OCI-LY7 (cell line): ENCODE measurements at regions not wholly inside any gene's neighbourhood (a gene's known extent, or its start where the extent isn't known, plus 50 kb on each side); places are given as distances from the start of the nearest gene placed in this dataset.

Experiments used
- BruUV-seq: library from RNA; stranded (reverse); fragments of 400-500 nt; replicated peaks from 2 replicates; lab custom pipeline; 2021; lab: Mats Ljungman, UMichigan
- CTCF ChIA-PET: fragments of 300-600 bp; sonication (Branson Sonifier 250); formaldehyde crosslinking; loops from one replicate; lab custom pipeline; 2022; ENCODE audit warnings: antibody characterized with exemption; ENCODE audit not compliant: unreplicated experiment; lab: Charles Lee
- POLR2A ChIA-PET: fragments of 300-600 bp; sonication (Branson Sonifier 250); formaldehyde crosslinking; loops from one replicate; lab custom pipeline; 2022; ENCODE audit warnings: antibody characterized with exemption; lab: Charles Lee
- DNase-seq: peaks from one replicate; pipeline ENCODE4 v3.0.0-alpha.2; 2015; ENCODE audit warnings: low spot score
- H2AFZ ChIP-seq: fragments of 200-600 bp; sonication (generic), shearing (Covaris generic); 2 replicates; pipeline ENCODE4 v1.6.1; 2014; ENCODE audit warnings: mild to moderate bottlenecking, antibody characterized with exemption, low read length, moderate library complexity
- H3K27ac ChIP-seq: fragments of 200-600 bp; sonication (generic); 2 replicates; pipeline ENCODE4 v1.5.1; 2014; ENCODE audit warnings: mixed run types, low read depth, mild to moderate bottlenecking, moderate library complexity, low read length, inconsistent platforms; ENCODE audit not compliant: poor library complexity, severe bottlenecking
- H3K36me3 ChIP-seq: fragments of 200-600 bp; sonication (generic); 2 replicates; pipeline ENCODE4 v1.6.1; 2014; ENCODE audit warnings: mild to moderate bottlenecking, antibody characterized with exemption, low read length, moderate library complexity, mixed read lengths; ENCODE audit not compliant: insufficient read depth
- H3K4me1 ChIP-seq: fragments of 200-600 bp; sonication (generic); 2 replicates; pipeline ENCODE4 v1.5.1; 2014; ENCODE audit warnings: mild to moderate bottlenecking, low read length; ENCODE audit not compliant: insufficient read depth, poor library complexity, severe bottlenecking
- H3K4me2 ChIP-seq: fragments of 200-600 bp; sonication (generic); 2 replicates; pipeline ENCODE4 v1.6.1; 2014; ENCODE audit warnings: mild to moderate bottlenecking, low read length
- H3K4me3 ChIP-seq: fragments of 200-600 bp; sonication (generic); 2 replicates; pipeline ENCODE4 v1.5.1; 2014; ENCODE audit warnings: mild to moderate bottlenecking, low read depth, low read length; ENCODE audit not compliant: poor library complexity, severe bottlenecking
- H3K79me2 ChIP-seq: fragments of 200-600 bp; sonication (generic); 2 replicates; pipeline ENCODE4 v1.6.1; 2016; ENCODE audit warnings: low read depth, mild to moderate bottlenecking, low read length, moderate library complexity, mixed read lengths; ENCODE audit not compliant: insufficient read depth
- H3K9me2 ChIP-seq: fragments of 200-600 bp; sonication (generic); 2 replicates; pipeline ENCODE4 v1.6.1; 2016; ENCODE audit warnings: mild to moderate bottlenecking, low read length, mixed read lengths; ENCODE audit not compliant: insufficient read depth
- H3K9me3 ChIP-seq: fragments of 200-600 bp; sonication (generic); 2 replicates; pipeline ENCODE4 v1.6.1; 2014; ENCODE audit warnings: mild to moderate bottlenecking, mixed run types, low read length, mixed read lengths
- H4K20me1 ChIP-seq: fragments of 200-600 bp; sonication (generic); 2 replicates; pipeline ENCODE4 v1.6.1; 2014; ENCODE audit warnings: mild to moderate bottlenecking, antibody characterized with exemption, low read length, moderate library complexity, mixed read lengths; ENCODE audit not compliant: insufficient read depth
- EZH2phosphoT487 ChIP-seq: fragments of 200-600 bp; sonication (generic); IDR thresholded peaks from 2 replicates; pipeline ENCODE4 v1.6.1; 2018; ENCODE audit warnings: low read depth, borderline replicate concordance, mild to moderate bottlenecking, mixed run types, antibody characterized with exemption, low read length, moderate library complexity, mixed read lengths
- intact Hi-C: fragments of 100-400 bp; cut with micrococcal nuclease; formaldehyde crosslinking; loops from one replicate; pipeline ENCODE4 v1.10.0; 2022; ENCODE audit not compliant: unreplicated experiment
- TF ChIP-seq, protein P1 (sequence below): fragments of 200-600 bp; sonication (generic); conservative IDR thresholded peaks from 2 replicates; pipeline ENCODE4 v1.5.1; 2014; ENCODE audit warnings: mild to moderate bottlenecking, antibody characterized with exemption, low read length, moderate library complexity, mixed read lengths

DNA sequence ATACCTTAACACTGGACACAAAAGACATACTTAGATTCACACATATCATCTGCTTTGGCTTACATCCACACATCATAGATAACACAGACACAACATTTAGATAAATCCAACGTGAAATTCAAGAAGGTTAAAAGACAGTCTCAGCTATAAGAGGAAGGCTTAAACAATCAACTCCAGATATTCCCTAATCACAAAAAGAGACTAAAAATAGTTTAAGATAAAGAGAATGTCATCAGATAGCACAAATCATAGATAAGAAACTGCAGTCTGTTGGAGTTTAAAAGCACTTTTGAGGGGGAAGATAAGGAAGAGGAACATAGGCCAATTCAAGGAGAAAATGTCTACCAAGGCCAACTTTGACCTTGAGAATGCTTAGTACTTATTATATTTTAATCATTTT lies 504.8 kb downstream of the JRKL start:
- no peak overlapping the region for H2AFZ ChIP-seq
- intact Hi-C loops: no loop called here
- ChIA-PET POLR2A (interaction anchor here (0.9 to 1.6 kb wide), 3 partner anchors 8 to 24 kb away, joined by 3 to 6 read pairs (median 4); no protein-coding TSS in a partner anchor), CTCF (no interaction called here)
- no peaks in the 10 kb centered on the region for H3K36me3 ChIP-seq
- H3K9me2 ChIP-seq: no peaks in the 10 kb centered on the region
- H3K9me3 ChIP-seq: no peaks in the 10 kb centered on the region
- no peaks in the 10 kb centered on the region for H4K20me1 ChIP-seq
- no peak overlapping the region for H3K4me3 ChIP-seq
- BruUV-seq: no TSS peak
- no peak overlapping the region for H3K4me2 ChIP-seq
- H3K79me2 ChIP-seq: no peaks in the 10 kb centered on the region
- DNase-seq: no peak
- H3K4me1 ChIP-seq: no peaks in the 10 kb centered on the region
- no peak for TF ChIP-seq EZH2phosphoT487
- TF ChIP-seq, protein P1, sequence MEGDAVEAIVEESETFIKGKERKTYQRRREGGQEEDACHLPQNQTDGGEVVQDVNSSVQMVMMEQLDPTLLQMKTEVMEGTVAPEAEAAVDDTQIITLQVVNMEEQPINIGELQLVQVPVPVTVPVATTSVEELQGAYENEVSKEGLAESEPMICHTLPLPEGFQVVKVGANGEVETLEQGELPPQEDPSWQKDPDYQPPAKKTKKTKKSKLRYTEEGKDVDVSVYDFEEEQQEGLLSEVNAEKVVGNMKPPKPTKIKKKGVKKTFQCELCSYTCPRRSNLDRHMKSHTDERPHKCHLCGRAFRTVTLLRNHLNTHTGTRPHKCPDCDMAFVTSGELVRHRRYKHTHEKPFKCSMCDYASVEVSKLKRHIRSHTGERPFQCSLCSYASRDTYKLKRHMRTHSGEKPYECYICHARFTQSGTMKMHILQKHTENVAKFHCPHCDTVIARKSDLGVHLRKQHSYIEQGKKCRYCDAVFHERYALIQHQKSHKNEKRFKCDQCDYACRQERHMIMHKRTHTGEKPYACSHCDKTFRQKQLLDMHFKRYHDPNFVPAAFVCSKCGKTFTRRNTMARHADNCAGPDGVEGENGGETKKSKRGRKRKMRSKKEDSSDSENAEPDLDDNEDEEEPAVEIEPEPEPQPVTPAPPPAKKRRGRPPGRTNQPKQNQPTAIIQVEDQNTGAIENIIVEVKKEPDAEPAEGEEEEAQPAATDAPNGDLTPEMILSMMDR: no peak
- H3K27ac ChIP-seq: no peak overlapping the region

DNA sequence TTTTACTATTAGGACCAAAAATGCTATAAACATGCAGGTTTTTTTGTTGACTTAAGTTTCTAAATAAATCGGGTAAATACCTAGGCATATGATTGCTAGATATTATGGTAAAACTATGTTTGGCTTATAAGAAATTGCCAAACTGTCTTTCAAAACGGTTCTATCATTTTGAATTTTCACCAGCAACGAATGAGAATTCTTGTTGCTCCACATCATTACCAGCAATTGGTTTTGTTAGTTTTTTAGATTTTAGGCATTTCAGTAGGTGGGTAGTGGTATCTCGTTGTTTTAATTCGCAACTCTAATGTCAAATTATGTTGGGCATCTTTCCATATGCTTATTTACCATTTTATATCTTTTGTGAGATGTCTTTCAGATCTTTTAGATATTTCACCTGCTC lies 510.2 kb downstream of the JRKL start:
- H2AFZ ChIP-seq: no peak overlapping the region
- H3K9me3 ChIP-seq: no peaks in the 10 kb centered on the region
- H3K4me2 ChIP-seq: no peak overlapping the region
- TF ChIP-seq, protein P1: no peak
- no peak for TF ChIP-seq EZH2phosphoT487
- POLR2A ChIA-PET: interaction anchor here (0.7 kb wide), 1 partner anchor 269 kb away, joined by 3 read pairs; no protein-coding TSS in a partner anchor
- intact Hi-C loops: no loop called here
- no peaks in the 10 kb centered on the region for H3K4me1 ChIP-seq
- no peaks in the 10 kb centered on the region for H3K79me2 ChIP-seq
- CTCF ChIA-PET: no interaction called here
- no peak overlapping the region for H3K27ac ChIP-seq
- H3K36me3 ChIP-seq: no peaks in the 10 kb centered on the region
- no TSS peak for BruUV-seq
- DNase-seq: no peak
- H4K20me1 ChIP-seq: no peaks in the 10 kb centered on the region
- H3K4me3 ChIP-seq: no peak overlapping the region
- no peaks in the 10 kb centered on the region for H3K9me2 ChIP-seq

DNA sequence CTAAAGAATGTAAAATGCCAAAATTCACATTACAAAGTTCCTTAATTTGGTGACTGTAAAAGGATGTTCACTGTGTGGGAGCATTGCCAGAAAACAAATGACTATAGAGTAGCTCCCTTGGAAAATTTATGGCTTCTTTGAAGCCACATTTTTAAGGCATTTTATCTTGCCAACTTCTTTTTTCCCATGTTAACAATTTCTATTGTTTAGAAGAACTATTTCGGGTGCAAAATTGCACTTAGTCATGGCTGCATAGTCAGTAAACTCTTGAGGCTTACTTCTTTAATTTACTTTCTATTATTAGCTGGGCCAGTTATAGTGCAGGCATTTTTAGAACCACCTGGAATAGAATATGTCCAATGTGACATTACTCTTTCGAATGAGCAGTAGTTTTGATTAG lies 515.3 kb downstream of the JRKL start:
- no peaks in the 10 kb centered on the region for H3K9me2 ChIP-seq
- CTCF ChIA-PET: no interaction called here
- TF ChIP-seq EZH2phosphoT487: no peak
- TF ChIP-seq, protein P1: no peak
- H3K9me3 ChIP-seq: no peaks in the 10 kb centered on the region
- POLR2A ChIA-PET: no interaction called here
- no peaks in the 10 kb centered on the region for H3K4me1 ChIP-seq
- no peak overlapping the region for H2AFZ ChIP-seq
- no peak for DNase-seq
- no peak overlapping the region for H3K27ac ChIP-seq
- no peak overlapping the region for H3K4me2 ChIP-seq
- no peak overlapping the region for H3K4me3 ChIP-seq
- H4K20me1 ChIP-seq: no peaks in the 10 kb centered on the region
- H3K79me2 ChIP-seq: no peaks in the 10 kb centered on the region
- no peaks in the 10 kb centered on the region for H3K36me3 ChIP-seq
- intact Hi-C loops: no loop called here
- no TSS peak for BruUV-seq
